ENCODE measurements at regions not wholly inside any gene's neighbourhood (a gene's known extent, or its start where the extent isn't known, plus 50 kb on each side); places are given as distances from the start of the nearest gene placed in this dataset.

DNA sequence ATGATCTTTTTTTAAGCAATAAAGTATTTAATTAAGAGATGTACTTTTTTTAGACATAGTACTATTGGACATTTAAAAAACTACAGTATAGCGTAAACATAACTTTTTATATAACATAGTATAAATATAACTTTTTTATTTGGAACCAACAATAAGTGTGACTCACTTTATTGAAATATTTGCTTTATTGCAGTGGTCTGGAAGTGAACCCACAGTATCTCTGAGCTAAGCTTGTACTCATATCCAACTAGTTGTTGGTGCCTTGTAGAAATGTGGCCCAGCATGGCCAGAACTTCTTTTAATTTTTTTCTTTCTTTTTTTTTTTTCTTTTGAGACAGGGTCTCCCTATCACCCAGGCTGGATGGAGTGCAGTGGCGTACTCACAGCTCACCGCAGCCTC, 61.5 kb upstream of the GALNT10 start (continued):
- TF ChIP-seq, protein P1, sequence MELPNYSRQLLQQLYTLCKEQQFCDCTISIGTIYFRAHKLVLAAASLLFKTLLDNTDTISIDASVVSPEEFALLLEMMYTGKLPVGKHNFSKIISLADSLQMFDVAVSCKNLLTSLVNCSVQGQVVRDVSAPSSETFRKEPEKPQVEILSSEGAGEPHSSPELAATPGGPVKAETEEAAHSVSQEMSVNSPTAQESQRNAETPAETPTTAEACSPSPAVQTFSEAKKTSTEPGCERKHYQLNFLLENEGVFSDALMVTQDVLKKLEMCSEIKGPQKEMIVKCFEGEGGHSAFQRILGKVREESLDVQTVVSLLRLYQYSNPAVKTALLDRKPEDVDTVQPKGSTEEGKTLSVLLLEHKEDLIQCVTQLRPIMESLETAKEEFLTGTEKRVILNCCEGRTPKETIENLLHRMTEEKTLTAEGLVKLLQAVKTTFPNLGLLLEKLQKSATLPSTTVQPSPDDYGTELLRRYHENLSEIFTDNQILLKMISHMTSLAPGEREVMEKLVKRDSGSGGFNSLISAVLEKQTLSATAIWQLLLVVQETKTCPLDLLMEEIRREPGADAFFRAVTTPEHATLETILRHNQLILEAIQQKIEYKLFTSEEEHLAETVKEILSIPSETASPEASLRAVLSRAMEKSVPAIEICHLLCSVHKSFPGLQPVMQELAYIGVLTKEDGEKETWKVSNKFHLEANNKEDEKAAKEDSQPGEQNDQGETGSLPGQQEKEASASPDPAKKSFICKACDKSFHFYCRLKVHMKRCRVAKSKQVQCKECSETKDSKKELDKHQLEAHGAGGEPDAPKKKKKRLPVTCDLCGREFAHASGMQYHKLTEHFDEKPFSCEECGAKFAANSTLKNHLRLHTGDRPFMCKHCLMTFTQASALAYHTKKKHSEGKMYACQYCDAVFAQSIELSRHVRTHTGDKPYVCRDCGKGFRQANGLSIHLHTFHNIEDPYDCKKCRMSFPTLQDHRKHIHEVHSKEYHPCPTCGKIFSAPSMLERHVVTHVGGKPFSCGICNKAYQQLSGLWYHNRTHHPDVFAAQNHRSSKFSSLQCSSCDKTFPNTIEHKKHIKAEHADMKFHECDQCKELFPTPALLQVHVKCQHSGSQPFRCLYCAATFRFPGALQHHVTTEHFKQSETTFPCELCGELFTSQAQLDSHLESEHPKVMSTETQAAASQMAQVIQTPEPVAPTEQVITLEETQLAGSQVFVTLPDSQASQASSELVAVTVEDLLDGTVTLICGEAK (IDR thresholded peaks at IDR 0.05; ENCODE audit: borderline replicate concordance) = no peak
- no peak for TF ChIP-seq IKZF2 (IDR thresholded peaks at IDR 0.05)
- no peak for TF ChIP-seq HDAC2 (IDR thresholded peaks at IDR 0.05)
- TF ChIP-seq GABPA (IDR thresholded peaks at IDR 0.05; ENCODE audit: low read depth) = no peak
- TF ChIP-seq CREM (IDR thresholded peaks at IDR 0.05; ENCODE audit: low read depth) = no peak
- TF ChIP-seq BHLHE40 (IDR thresholded peaks at IDR 0.05; ENCODE audit: borderline replicate concordance in 1 of 2, low read depth in 2 of 2, low read length in 1 of 2) = no peak
- no peak for TF ChIP-seq POLR2AphosphoS2 (IDR thresholded peaks at IDR 0.05; ENCODE audit: low read depth, low read length)

DNA sequence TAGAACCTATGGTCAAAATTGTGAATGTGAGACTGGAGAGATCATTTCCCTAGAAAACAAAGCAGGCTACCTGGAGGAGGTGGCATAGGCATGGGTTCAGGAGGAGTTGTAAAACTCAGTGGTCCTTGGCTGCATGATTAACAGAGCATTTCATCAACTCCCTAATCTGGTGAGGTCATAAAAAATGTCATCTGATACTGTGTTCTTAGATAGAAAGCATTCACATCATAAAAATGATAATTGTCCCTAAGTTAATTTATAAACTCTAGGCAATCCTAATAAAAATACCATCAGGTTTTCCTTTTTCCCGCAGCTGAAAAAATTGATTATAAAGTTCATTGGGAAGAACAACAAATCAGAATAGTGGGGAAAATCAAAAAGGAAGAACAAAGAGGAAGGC, 60.6 kb upstream of the GALNT10 start:
- Histone ChIP-seq H3K36me3 (ENCODE audit: control insufficient read depth in 2 of 2, insufficient read depth in 2 of 2, low read length in 1 of 2) (no peaks in the 10 kb centered on the region), H3K4me3 (no peak overlapping the region), H3K79me2 (ENCODE audit: control insufficient read depth, insufficient read depth, low read length) (no peaks in the 10 kb centered on the region), H3K9ac (ENCODE audit: control insufficient read depth, insufficient read depth, low read length) (no peak overlapping the region), H2AFZ (ENCODE audit: control insufficient read depth, low read depth, low read length) (no peak overlapping the region), H3K4me1 (ENCODE audit: control insufficient read depth, insufficient read depth, low read length) (no peaks in the 10 kb centered on the region), H3K27ac (ENCODE audit: control insufficient read depth, insufficient read depth) (no peak overlapping the region), H3K4me2 (ENCODE audit: control insufficient read depth, insufficient read depth) (no peak overlapping the region), H4K20me1 (ENCODE audit: control insufficient read depth, insufficient read depth) (no peaks in the 10 kb centered on the region), H3K27me3 (replicated peaks in 1 of 2; ENCODE audit: control insufficient read depth in 2 of 2, insufficient read depth in 2 of 2, low read length in 1 of 2) (no peaks in the 10 kb centered on the region; a peak in 1 of 4 replicates), H3K9me3 (replicated peaks; ENCODE audit: control insufficient read depth, insufficient read depth, low read length) (no peaks in the 10 kb centered on the region)
- no TSS peak for BruUV-seq (replicated peaks)
- POLR2A ChIA-PET = interaction anchor here (0.6 kb wide), 1 partner anchor 615 kb away, joined by 3 read pairs; no protein-coding TSS in a partner anchor
- RAD21 ChIA-PET (ENCODE audit: unreplicated experiment) = no interaction called here
- no peak for DNase-seq (ENCODE audit: low read depth, low spot score)
- in situ Hi-C loops (cut with MboI) = no loop called here
- no peak for ATAC-seq
- SMC1A ChIA-PET (ENCODE audit: uncharacterized antibody, unreplicated experiment) = interaction anchor here (1.6 kb wide), 1 partner anchor 58 kb away, joined by 3 read pairs; no protein-coding TSS in a partner anchor
- WGBS (ENCODE audit: insufficient coverage, insufficient replicate concordance, low lambda C conversion rate, missing lambda C conversion rate) = 36% methylated on average over 1 of the region's 1 CpG
- FAIRE-seq = no peak
- CTCF ChIA-PET = interaction anchor here (0.7 to 1.8 kb wide), 3 partner anchors 27 to 275 kb away, joined by 3 to 6 read pairs (median 4); no protein-coding TSS in a partner anchor
- intact Hi-C loops (cut with micrococcal nuclease; ENCODE audit: unreplicated experiment) = no loop called here
- TF ChIP-seq ZNF24 (IDR thresholded peaks at IDR 0.05) (no peak), EGR1 (IDR thresholded peaks at IDR 0.05; ENCODE audit: borderline replicate concordance in 1 of 2, low read depth in 2 of 2, low read length in 2 of 2) (no peak), SP1 (IDR thresholded peaks at IDR 0.05; ENCODE audit: low read depth, low read length) (no peak)
- TF ChIP-seq, protein P2, sequence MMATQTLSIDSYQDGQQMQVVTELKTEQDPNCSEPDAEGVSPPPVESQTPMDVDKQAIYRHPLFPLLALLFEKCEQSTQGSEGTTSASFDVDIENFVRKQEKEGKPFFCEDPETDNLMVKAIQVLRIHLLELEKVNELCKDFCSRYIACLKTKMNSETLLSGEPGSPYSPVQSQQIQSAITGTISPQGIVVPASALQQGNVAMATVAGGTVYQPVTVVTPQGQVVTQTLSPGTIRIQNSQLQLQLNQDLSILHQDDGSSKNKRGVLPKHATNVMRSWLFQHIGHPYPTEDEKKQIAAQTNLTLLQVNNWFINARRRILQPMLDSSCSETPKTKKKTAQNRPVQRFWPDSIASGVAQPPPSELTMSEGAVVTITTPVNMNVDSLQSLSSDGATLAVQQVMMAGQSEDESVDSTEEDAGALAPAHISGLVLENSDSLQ (IDR thresholded peaks at IDR 0.05) = no peak
- TF ChIP-seq, protein P3, sequence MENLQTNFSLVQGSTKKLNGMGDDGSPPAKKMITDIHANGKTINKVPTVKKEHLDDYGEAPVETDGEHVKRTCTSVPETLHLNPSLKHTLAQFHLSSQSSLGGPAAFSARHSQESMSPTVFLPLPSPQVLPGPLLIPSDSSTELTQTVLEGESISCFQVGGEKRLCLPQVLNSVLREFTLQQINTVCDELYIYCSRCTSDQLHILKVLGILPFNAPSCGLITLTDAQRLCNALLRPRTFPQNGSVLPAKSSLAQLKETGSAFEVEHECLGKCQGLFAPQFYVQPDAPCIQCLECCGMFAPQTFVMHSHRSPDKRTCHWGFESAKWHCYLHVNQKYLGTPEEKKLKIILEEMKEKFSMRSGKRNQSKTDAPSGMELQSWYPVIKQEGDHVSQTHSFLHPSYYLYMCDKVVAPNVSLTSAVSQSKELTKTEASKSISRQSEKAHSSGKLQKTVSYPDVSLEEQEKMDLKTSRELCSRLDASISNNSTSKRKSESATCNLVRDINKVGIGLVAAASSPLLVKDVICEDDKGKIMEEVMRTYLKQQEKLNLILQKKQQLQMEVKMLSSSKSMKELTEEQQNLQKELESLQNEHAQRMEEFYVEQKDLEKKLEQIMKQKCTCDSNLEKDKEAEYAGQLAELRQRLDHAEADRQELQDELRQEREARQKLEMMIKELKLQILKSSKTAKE (IDR thresholded peaks at IDR 0.05; ENCODE audit: low read depth, poor library complexity, severe bottlenecking) = no peak
- TF ChIP-seq, protein P4, sequence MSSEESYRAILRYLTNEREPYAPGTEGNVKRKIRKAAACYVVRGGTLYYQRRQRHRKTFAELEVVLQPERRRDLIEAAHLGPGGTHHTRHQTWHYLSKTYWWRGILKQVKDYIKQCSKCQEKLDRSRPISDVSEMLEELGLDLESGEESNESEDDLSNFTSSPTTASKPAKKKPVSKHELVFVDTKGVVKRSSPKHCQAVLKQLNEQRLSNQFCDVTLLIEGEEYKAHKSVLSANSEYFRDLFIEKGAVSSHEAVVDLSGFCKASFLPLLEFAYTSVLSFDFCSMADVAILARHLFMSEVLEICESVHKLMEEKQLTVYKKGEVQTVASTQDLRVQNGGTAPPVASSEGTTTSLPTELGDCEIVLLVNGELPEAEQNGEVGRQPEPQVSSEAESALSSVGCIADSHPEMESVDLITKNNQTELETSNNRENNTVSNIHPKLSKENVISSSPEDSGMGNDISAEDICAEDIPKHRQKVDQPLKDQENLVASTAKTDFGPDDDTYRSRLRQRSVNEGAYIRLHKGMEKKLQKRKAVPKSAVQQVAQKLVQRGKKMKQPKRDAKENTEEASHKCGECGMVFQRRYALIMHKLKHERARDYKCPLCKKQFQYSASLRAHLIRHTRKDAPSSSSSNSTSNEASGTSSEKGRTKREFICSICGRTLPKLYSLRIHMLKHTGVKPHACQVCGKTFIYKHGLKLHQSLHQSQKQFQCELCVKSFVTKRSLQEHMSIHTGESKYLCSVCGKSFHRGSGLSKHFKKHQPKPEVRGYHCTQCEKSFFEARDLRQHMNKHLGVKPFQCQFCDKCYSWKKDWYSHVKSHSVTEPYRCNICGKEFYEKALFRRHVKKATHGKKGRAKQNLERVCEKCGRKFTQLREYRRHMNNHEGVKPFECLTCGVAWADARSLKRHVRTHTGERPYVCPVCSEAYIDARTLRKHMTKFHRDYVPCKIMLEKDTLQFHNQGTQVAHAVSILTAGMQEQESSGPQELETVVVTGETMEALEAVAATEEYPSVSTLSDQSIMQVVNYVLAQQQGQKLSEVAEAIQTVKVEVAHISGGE (CRISPR knock-in tag; IDR thresholded peaks at IDR 0.05) = no peak

Measured in GM12878 (cell line).